Amniotic stem cell (primary cell): ENCODE measurements at regions not wholly inside any gene's neighbourhood (a gene's known extent, or its start where the extent isn't known, plus 50 kb on each side); places are given as distances from the start of the nearest gene placed in this dataset.

Experiments used
- DNase-seq: peaks from one replicate; lab custom pipeline; 2025; lab: John Stamatoyannopoulos, UW

GRCh38 chr20:60510356-60510755 lies 552.1 kb downstream of the CDH26 start:
- DNase-seq: no peak

GRCh38 chr20:60512443-60512842 lies 554.2 kb downstream of the CDH26 start:
- DNase-seq: no peak

- DNase-seq: no peak
Observed at GRCh38 chr20:60513141-60513540, 554.9 kb downstream of the CDH26 start.

- DNase-seq: no peak
Observed at GRCh38 chr20:60516442-60516841, 558.2 kb downstream of the CDH26 start.

GRCh38 chr20:60518022-60518421 lies 559.8 kb downstream of the CDH26 start:
- no peak for DNase-seq

GRCh38 chr20:60525397-60525796 lies 567.2 kb downstream of the CDH26 start:
- DNase-seq: no peak

- no peak for DNase-seq
Observed at GRCh38 chr20:60527656-60528055, 569.4 kb downstream of the CDH26 start.

- no peak for DNase-seq
Observed at GRCh38 chr20:60528141-60528540, 569.9 kb downstream of the CDH26 start.

- DNase-seq: no peak
Observed at GRCh38 chr20:60529149-60529548, 570.9 kb downstream of the CDH26 start.

GRCh38 chr20:60535211-60535610 lies 577.0 kb downstream of the CDH26 start:
- no peak for DNase-seq

GRCh38 chr20:60540591-60540990 lies 582.4 kb downstream of the CDH26 start:
- no peak for DNase-seq

GRCh38 chr20:60541991-60542390 lies 583.8 kb downstream of the CDH26 start:
- no peak for DNase-seq

- DNase-seq: no peak
Observed at GRCh38 chr20:60543598-60543997, 585.4 kb downstream of the CDH26 start.

- DNase-seq: no peak
Observed at GRCh38 chr20:60553095-60553494, 594.9 kb downstream of the CDH26 start.

GRCh38 chr20:60558486-60558885 lies 600.3 kb downstream of the CDH26 start:
- DNase-seq: no peak

GRCh38 chr20:60559462-60559861 lies 601.2 kb downstream of the CDH26 start:
- no peak for DNase-seq

GRCh38 chr20:60561052-60561451 lies 602.8 kb downstream of the CDH26 start:
- DNase-seq: no peak

- DNase-seq: no peak
Observed at GRCh38 chr20:60565083-60565482, 606.9 kb downstream of the CDH26 start.

- DNase-seq: no peak
Observed at GRCh38 chr20:60565551-60565950, 607.3 kb downstream of the CDH26 start.

- DNase-seq: no peak
Observed at GRCh38 chr20:60569116-60569515, 610.9 kb downstream of the CDH26 start.

GRCh38 chr20:60570481-60571277 lies 612.5 kb downstream of the CDH26 start:
- DNase-seq: no peak

- DNase-seq: no peak
Observed at GRCh38 chr20:60573003-60573680, 614.9 kb downstream of the CDH26 start.

- no peak for DNase-seq
Observed at GRCh38 chr20:60576236-60576635, 618.0 kb downstream of the CDH26 start.
